SKM-1 treated with dmso at 0.1 percent for 144 hours (cell line): ENCODE measurements at regions not wholly inside any gene's neighbourhood (a gene's known extent, or its start where the extent isn't known, plus 50 kb on each side); places are given as distances from the start of the nearest gene placed in this dataset.

Experiments used
- DNase-seq: peaks from one replicate; lab custom pipeline; 2025; ENCODE audit not compliant: unreplicated experiment; lab: John Stamatoyannopoulos, UW

DNA sequence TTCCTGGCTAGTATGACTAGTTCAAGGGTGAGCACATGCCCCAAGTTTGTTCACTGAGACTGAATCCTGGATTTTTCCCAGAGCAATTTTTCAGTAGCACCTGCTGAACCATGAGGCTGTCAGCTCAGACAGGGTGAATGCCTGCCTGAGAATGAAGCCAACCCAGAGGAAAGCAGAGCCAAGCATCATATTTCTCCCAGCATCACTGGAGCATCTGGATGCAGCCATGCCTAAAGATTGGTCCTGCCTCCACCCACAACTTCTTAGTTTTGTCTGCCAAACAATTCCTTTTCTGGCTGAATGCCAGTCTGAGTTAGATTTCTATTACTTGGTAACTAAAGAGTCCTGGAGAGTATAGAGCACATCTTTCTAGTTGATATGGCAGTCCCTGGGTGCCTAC, 343.6 kb downstream of the CSNK1G3 start:
- no peak for DNase-seq

DNA sequence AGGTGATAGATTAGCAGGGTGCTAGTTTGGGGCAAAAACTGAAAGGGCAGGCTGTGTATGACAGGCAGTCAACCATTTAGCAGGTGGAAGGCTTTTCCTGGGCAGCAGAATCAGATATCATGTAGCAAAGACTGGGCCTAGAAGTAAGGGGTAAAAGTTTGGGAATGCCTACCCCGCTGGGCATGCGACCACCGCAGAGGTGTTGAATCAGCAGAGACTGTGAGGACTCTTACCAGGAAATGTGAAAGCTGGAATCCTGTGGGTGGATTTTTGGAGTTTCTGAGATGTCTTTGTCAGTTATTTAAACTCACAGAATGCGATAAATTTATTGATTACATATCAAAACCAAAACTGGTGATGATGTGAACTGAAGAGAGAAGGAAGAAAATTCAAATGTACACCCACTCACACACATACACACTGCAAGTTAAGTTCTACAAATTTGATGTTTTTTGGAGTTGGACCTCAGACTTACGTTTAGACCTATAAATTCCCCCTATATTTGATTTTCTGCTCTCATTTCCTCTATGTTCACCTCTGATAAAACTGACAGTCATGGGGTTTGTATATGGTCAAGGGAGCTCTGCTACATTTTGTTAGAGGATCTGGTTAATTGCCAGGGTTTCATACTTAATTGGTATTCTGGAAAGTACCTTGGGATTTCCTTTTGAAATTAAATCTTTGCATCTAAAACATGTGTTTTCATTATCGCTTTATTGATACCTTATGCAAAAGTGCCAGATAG, 333.6 kb downstream of the CSNK1G3 start:
- no peak for DNase-seq

DNA sequence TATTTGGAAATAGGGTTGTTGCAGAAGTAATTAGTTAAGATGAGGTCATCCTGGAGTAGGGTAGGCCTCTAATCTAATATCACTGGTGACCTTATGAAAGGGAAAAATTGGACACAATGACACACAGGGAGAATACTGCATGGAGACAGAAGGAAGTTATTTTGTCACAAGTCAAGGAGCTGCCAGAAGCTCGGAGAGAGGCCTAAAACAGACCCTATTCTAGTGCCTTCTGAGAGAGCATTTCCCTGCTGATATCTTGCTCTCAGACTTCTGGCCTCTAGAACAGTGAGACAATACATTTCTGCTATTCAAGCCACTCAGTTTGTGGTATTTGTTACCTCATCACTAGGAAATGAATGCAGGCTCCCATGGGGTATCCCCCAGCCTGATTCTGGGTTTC, 332.9 kb downstream of the CSNK1G3 start:
- DNase-seq = no peak

DNA sequence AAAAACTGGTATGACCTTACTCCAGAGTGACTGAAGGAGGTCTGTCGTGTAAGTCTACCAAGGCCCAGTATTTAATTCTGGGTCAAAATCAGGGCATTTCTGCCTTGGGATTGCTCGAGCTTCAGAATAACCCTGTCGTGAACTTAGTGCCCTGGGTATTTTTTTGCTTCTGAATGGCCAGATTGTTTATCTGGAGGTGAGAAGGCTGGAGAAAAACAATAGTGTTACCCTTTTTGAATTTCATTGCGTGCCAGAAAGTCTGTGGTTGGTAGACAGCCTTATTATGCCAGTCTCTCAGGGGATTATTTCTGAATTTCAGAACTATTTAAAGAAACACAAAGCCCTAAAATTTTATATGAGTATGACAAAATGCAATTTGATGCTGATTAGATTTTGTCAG, 323.4 kb downstream of the CSNK1G3 start:
- DNase-seq = no peak

DNA sequence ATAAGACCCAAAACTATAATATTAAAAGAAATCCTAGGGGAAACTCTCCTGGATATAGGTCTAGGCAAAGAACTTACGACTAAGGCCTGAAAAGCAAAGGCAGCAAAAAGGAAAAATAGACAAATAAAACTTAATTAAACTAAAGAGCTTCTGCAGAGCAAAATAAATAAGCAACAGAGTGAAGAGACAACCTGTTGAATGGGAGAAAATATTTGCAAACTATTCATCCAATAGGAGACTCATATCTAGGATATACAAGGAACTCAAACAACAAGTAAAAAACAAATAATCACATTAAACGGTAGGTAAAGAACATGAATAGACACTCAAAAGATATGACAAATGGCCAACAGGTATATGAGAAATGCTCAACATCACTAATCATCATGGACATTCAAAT, 318.6 kb downstream of the CSNK1G3 start:
- DNase-seq = no peak

DNA sequence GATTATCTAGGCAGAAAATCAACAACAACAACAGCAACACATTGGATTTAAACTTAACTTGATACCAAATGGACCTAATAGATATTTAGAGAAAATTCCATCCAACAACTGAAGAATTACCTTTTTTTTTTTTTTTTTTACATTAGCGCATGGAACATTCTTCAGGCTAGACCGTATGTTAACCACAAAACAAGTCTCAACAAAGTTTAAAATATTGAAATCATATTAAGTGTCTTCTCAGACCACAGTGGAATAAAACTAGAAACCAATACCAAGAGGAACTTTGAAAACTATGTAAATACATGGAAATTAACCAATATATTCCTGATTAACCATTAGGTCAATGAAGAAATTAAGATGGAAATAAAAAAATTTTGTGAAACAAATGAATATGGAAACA, 315.8 kb downstream of the CSNK1G3 start:
- DNase-seq = no peak

DNA sequence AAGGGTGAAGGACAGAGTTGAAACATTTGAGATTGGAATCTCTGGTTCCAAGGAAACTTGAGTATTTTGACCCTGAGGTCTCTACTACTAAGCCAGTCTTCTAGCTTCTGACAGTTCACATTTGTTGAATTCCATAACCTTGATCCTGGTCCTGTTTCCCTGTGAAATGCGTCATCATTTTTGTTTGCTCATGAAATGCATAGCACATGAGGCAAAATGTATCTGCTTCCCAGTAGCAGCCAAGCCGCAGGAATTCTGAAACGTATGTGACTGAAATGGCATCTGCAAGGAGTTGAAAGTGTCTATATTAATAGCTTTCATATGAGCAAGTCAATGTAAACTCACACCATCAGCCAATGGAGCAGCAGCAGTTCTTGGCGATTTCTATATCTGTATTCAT, 307.9 kb downstream of the CSNK1G3 start:
- DNase-seq = no peak

DNA sequence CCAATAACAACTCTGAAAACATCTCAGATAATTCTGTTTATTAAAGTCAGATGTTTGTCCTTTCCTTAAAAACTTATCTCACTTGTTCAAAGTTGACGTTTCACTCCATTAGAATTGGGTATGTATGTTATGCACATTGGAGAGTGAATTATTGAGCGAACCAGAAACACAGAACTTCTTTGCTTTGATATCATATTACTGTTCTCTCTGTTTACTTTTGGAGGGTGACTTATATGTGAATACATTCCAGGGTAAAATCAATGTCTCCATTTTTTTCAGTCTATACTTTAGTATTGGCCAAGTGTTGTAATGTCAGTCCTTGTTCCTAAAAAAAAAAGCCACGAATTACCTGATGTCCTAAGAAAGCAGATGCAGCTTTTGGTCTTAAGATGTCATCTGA, 307.4 kb downstream of the CSNK1G3 start:
- DNase-seq = no peak

DNA sequence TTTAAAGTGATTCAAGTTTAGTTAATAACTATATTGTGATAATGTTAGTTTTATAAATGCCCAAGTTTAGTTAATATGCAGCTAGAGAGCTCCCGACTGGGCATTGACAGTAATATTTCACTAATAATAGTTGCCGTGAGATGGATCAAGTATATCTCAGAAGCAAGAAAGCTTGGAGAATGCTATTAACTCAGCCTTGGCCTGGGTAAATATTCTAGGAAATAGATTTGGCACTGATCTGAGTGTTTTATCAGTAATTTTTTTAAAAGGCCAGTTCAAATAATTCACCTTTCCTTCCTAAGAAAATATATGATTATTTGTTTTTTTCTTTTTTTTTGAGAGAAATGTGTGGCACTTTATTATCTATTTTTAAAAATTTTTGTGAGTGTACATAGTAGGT, 305.3 kb downstream of the CSNK1G3 start:
- no peak for DNase-seq

DNA sequence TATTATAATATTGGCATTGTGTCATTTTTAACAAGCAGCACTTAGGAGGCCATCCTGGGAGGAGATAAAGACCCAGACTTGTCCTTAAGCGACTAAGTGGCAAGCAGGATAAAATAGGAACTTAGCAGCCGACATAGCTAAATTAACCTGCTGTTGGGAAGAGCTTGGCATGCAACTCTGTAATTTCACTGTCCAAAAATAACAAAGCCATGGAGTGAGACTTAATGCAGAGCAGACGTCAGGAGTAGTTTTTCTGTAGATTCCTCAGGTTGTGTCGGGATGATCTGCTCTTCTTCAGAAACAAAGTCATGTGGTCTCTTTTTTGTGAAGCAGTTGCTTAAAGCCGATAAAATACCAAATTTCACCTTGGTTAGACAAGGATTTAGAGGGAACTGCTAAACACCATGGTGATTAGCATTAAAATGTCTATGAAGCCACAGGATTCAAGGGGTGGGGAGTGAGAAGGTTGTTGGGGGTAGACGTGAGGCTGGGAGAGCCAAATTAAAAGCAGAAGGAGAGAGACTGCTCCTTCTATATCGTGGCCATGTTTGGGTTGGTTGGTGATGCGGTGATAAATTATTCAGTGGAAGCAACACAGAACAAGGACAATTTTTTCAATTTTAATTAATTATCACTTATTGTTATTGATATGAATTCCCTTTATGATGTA, 303.0 kb downstream of the CSNK1G3 start:
- no peak for DNase-seq

DNA sequence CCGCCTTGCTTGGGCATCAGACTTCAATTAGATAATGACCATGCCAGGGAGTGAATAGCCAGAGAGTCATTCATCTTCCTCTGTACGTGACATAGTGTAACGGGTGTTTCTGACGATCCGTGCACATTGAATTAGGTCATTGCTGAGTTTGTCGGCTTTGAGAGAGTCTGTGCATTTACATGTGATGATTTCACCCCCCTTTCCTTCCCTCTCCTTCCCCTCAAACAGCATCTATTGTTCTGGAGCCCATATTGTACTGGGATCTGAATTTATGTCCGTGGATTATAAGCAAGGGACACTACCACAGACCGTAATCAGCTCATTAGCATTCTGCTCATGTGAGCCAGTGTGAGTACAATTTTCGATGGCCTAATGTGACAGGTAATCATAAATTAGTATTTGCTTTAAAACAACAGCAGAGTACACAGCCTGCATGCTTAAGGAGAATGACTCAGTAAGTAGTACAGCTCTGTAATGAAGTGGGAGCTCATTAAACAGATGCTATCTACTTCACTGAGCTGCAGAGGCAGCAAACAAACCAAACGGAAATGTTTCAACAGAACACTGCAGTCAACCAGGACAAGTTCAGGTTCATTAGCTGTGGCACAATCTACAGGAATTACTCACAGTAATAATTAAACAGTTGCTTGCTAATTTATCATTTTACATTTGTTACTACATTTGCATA, 302.1 kb downstream of the CSNK1G3 start:
- no peak for DNase-seq

DNA sequence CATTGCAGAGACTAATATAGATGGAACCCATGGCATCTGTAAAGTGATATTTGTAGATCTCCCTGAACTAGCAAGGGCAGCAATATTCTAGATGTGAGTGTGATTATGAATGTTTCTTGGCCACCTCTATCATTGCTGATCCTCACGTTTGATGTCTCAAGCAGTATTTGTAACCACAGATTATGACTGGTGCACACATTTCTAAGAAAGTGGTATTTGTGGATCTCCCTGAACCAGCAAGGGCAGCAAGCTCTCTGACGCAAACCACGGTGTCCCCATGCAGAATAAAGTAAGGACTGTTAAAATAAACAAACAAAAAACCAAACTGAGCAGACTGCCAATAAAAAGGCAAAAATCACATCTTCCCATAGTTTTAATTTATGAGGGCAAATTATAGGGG, 301.3 kb downstream of the CSNK1G3 start:
- no peak for DNase-seq

DNA sequence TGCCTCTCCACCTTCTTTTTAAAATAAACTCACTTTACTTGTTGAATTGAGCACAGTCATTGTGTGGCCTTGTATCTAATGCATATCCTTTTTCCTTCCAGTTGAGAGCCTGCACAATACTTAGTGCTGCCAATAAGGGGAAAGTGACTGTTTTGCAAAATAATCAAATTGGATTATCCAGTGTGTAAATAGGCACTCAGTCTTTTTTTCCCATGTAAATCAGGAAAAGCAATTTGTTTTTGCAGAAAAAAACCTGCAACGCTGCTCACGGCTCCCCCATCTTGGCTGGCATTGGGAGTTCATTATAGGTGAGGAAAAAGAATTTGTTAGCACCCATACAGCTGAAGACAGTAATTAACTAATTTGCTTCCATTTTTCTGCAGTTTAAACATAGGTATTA, 299.9 kb downstream of the CSNK1G3 start:
- DNase-seq = no peak

DNA sequence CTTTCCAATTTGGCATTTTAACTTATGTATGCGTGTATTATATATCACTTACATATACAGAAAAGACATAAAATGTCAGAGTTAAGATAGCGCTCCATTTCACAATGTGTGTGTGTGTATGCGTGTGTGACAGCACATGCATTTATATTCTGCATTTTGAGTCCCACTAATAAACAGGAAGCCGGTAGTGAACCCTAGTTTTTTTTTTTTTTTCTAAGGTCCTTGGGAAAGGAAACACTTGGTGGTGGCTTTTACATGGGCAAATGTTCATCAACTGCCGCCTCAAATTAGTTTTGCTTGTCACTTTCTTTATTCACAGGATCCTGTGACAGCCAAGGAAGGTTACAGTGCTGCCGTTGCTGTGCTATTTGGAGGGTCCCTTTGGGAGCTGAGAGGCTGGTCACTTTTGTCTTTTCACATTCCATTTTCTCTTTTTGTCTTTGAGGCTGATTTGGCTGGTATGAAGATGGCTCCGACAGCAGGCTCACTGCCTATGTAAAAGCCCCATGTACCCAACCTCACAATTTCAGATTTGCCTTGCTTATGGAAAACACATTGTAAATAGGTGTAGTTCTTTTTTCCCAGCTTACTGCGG, 298.9 kb downstream of the CSNK1G3 start:
- no peak for DNase-seq

DNA sequence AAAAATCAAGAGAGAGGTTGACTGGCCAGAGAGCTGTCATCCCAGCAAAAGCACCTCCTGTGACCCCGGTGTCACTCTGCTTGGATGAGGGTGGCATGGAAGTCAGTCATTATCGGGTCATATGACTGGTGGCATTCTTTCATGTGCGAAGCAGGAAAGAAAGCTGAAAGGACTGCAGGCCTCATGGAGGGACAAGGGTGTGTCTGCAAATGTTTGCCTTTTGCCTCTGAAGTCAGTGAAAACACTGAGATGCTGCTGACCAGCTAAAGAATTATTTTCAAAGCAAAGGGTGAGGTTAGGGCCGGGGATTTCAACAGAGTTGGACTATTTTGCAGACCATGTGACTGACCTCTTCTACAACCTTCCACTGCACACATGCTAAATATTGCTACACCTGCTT, 298.3 kb downstream of the CSNK1G3 start:
- DNase-seq = no peak

DNA sequence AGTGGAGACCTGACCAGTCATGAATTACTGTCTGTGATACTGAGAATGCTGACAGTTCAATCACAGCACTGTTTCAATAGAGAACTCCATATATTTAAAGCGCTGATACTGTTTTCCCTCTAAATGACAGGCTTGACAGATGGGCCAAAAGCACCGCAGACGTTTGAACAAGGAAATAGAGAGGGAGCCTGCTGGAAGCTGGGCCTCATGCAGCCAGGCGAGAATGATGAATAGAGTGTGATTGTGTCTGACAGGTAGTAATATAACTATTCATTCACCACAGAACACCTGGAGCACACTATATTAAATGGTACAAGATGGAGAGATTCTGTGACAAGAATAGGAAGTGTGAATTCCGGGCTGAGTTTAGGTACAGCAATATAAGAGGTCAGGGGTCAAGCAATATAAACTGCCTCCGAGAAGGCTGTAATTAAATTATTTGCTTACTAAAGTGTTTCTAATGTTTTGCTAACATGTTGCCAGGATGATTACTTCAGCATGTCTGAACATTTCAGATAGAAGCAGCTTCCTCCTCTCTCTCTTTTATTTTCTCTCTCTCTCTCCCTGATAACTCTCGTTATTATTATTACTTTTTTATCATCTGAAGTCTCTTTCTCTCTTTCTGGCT, 297.7 kb downstream of the CSNK1G3 start:
- DNase-seq = no peak

DNA sequence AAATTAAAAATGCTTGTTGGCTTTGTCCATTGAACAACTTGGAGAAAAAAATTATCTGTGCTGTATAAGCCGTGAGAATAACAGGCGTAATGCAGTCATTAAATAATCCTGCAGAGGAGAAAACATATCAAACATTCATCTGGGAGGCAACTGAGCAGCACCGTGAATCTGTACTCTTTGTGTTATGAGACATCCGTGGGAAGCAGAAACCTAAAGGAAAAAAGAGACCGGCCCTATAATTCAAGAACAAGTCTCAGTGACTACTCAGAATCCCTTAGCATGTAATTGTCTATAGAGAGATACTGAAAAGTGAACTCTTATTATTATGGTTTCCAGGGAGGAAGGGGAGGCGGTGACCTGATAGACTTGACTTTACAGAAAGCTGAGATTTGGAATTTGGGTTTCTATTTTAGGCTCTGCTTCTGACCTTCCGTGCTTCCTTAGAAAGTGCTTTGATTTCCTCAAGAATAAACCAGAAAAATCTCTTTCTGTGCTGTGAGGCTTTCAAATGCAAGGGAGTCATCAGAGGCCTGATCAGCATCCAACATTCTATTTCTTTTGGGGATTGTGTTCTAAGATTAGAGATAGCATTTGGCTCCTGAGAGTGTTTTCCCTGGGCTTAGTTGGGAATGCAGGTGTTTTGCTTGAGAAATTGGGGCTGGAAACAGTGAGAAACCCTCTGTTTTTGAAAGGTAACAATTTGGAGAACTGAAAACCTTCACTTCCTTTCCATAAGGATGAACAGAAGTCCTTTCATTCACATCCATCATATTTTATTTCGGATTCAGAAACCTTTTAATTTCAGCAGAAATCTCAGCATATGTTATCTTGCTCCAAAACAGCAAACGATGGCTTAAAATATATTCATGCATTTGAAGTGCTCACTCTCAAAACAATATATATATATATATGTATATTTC, 296.7 kb downstream of the CSNK1G3 start:
- DNase-seq = no peak

DNA sequence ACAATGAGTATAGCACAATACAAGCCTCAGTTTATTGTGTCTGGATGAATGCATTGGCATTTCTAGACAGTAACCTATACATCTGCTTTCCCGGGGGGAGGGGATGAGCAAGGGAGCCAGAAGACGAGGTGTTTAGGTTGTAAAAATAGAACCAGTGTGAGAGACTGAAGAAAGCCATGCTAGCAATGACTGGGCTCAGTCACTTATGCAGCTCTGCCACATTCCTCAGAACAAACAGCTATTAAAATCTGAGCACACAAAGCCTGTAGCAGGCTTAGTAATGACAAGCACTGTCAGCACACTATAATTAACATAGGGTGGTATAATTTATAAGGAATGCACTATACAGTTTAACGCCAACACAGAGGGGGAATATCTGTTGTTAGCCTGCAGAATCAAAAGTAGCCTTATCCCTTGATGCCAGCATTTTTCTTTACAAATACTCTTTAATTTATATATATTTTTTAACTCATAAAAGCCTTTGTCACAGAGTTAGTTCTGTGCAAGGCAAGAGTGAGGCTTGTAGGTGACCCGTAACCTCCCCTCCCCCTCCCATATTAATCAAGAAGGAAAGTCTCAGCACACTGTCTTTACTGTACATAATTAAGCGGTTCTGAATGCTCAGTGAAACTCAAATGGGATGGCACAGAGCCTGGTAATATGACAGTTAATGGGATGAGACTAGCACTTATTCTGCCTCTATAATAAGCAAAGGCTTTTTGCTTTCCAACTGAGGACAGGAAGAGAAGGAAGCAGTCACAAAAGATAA, 295.4 kb downstream of the CSNK1G3 start:
- no peak for DNase-seq

DNA sequence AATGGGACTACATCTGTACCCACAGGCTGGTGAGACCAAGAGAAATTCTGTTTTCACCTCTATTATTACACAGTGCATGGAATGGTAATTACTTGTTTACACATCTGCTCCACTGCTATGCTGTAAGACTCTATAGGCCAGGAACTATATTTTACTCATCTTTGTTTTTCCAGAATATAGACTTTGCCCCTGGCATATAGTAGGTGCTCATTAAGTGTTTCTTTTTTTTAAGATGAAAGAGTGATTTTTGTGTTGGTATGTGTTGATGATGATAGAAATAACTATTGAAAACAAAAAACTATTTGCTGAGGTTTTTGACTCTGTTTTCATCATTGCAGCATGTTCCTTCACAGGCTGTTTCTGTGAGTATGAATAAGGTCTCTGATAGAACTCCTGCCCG, 294.7 kb downstream of the CSNK1G3 start:
- DNase-seq = no peak

DNA sequence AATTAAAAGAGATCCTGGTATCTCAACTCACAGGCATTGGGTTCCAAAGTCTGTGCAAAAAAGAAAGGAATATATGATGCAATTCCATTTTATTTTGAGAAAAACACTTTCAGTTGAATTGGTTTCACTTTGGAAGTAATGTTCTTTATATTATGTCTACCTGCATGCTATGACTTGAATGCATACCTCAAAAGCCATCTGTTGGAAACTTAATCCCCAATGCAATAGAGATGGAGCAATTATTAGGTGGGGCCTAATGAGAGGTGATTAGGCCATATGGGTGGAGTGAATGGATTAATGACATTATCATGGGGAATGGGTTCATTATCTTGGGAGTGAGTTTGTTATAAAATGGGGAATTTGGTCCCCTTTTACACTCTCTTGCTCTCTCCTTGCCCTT, 293.3 kb downstream of the CSNK1G3 start:
- DNase-seq = no peak
